Neural crest cell (in vitro differentiated cells): ENCODE measurements at regions not wholly inside any gene's neighbourhood (a gene's known extent, or its start where the extent isn't known, plus 50 kb on each side); places are given as distances from the start of the nearest gene placed in this dataset.

Experiments
- DNase-seq: peaks from one replicate; pipeline ENCODE4 v3.0.0; 2021; ENCODE audit warnings: low read depth, mixed read lengths, low spot score
- H3K27ac Mint-ChIP-seq: one replicate; pipeline ENCODE4 v1.8.0; 2021; ENCODE audit warnings: mild to moderate bottlenecking, mixed read lengths; ENCODE audit not compliant: unreplicated experiment
- H3K27me3 Mint-ChIP-seq: 2 replicates; pipeline ENCODE4 v1.8.0; 2021; ENCODE audit warnings: low read depth, mild to moderate bottlenecking, mixed read lengths
- H3K36me3 Mint-ChIP-seq: 2 replicates; pipeline ENCODE4 v1.8.0; 2021; ENCODE audit warnings: low read depth, mild to moderate bottlenecking, mixed read lengths
- H3K4me1 Mint-ChIP-seq: 2 replicates; pipeline ENCODE4 v1.8.0; 2021; ENCODE audit warnings: mixed read lengths
- H3K4me3 Mint-ChIP-seq: one replicate; pipeline ENCODE4 v1.8.0; 2021; ENCODE audit warnings: mild to moderate bottlenecking, mixed read lengths
- H3K9me3 Mint-ChIP-seq: 2 replicates; pipeline ENCODE4 v1.8.0; 2021; ENCODE audit warnings: mixed read lengths
- TF ChIP-seq, protein P1 (sequence below): fragments of 200-600 bp; sonication (generic); conservative IDR thresholded peaks from 2 replicates; pipeline ENCODE4 v1.5.0; 2021; ENCODE audit warnings: antibody characterized with exemption, mild to moderate bottlenecking

DNA sequence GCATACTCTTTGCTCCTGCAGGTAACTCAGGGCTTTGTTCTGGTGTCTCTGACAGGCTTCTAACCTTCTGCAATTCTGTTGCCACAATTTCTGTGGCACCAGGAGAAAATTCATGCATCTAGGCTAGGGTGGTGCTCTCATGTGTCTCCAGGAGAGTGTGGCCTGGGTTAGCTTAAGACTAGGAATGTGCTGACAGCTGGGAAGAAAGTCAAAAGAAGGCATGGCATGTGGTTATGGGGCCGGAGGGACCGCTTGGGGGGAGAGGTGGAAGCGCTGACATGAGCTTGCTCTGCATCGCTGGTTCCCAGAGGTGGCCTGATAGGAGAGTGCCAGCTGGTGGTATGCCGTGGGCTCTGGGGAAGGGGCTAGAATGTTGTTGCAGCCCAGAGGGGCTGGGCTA lies 173.3 kb upstream of the TNP1 start:
- H3K4me3 Mint-ChIP-seq, result no peak overlapping the region
- no peaks in the 10 kb centered on the region for H3K36me3 Mint-ChIP-seq
- peaks cover 12% of the 10 kb centered on the region for H3K4me1 Mint-ChIP-seq
- peaks cover 2% of the 10 kb centered on the region for H3K9me3 Mint-ChIP-seq
- TF ChIP-seq, protein P1, sequence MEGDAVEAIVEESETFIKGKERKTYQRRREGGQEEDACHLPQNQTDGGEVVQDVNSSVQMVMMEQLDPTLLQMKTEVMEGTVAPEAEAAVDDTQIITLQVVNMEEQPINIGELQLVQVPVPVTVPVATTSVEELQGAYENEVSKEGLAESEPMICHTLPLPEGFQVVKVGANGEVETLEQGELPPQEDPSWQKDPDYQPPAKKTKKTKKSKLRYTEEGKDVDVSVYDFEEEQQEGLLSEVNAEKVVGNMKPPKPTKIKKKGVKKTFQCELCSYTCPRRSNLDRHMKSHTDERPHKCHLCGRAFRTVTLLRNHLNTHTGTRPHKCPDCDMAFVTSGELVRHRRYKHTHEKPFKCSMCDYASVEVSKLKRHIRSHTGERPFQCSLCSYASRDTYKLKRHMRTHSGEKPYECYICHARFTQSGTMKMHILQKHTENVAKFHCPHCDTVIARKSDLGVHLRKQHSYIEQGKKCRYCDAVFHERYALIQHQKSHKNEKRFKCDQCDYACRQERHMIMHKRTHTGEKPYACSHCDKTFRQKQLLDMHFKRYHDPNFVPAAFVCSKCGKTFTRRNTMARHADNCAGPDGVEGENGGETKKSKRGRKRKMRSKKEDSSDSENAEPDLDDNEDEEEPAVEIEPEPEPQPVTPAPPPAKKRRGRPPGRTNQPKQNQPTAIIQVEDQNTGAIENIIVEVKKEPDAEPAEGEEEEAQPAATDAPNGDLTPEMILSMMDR, result no peak
- H3K27me3 Mint-ChIP-seq, result no peaks in the 10 kb centered on the region
- H3K27ac Mint-ChIP-seq, result no peak overlapping the region
- DNase-seq, result no peak

DNA sequence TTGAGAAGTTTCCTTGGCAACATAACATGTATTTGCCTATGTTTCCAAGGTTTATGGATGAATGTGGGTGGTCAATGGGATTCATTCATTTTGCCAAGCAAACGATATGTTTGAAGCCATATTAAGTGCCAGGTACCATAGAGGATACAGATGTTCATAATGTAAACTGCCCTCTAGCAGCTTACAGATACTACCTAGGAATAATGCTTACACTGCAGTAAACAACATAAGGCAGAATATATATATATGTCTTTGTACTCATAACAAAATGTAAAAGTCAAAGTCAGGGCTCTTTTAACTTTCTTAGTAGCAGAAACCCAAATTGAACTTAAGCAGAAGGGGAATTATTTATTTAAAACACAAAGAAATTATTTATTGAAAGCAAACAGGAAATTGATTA lies 171.6 kb upstream of the TNP1 start:
- no peak overlapping the region for H3K27ac Mint-ChIP-seq
- no peaks in the 10 kb centered on the region for H3K27me3 Mint-ChIP-seq
- peaks cover 2% of the 10 kb centered on the region for H3K9me3 Mint-ChIP-seq

GRCh38 chr2:217030081-217030480 lies 170.2 kb upstream of the TNP1 start:
- no peaks in the 10 kb centered on the region for H3K36me3 Mint-ChIP-seq
- H3K27ac Mint-ChIP-seq, result no peak overlapping the region
- no peaks in the 10 kb centered on the region for H3K4me1 Mint-ChIP-seq
- TF ChIP-seq, protein P1, result no peak
- DNase-seq, result no peak
- H3K9me3 Mint-ChIP-seq, result peaks cover 2% of the 10 kb centered on the region
- no peak overlapping the region for H3K4me3 Mint-ChIP-seq
- no peaks in the 10 kb centered on the region for H3K27me3 Mint-ChIP-seq

More for the DNA sequence above, 171.6 kb upstream of the TNP1 start:
- no peak overlapping the region for H3K4me3 Mint-ChIP-seq
- peaks cover 5% of the 10 kb centered on the region for H3K4me1 Mint-ChIP-seq
- no peaks in the 10 kb centered on the region for H3K36me3 Mint-ChIP-seq
- no peak for DNase-seq
- TF ChIP-seq, protein P1, result no peak

GRCh38 chr2:217028128-217028527 lies 168.3 kb upstream of the TNP1 start:
- H3K36me3 Mint-ChIP-seq, result peaks cover 3% of the 10 kb centered on the region
- H3K27me3 Mint-ChIP-seq, result no peaks in the 10 kb centered on the region
- H3K9me3 Mint-ChIP-seq, result peaks cover 4% of the 10 kb centered on the region
- DNase-seq, result no peak
- no peaks in the 10 kb centered on the region for H3K4me1 Mint-ChIP-seq
- no peak overlapping the region for H3K4me3 Mint-ChIP-seq
- TF ChIP-seq, protein P1, result no peak
- H3K27ac Mint-ChIP-seq, result no peak overlapping the region

DNA sequence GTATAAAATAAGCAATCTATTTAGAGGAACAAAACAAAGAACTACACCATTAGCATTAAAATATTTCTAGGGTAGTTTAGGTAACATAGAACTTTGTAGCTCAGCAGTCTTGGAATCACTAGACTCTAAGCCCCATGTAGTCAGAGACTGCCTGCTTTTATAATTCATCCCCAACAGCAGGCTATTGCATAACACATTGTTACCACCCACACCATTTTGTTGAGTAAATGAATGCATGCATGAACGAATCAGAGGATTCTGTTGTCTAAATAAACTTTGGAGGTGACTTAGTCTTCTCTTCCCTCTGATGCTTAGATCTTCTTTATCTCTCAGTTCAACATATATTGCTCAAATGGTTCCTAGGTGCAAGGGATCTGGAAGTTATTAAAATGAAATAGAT lies 167.6 kb upstream of the TNP1 start:
- DNase-seq, result no peak
- TF ChIP-seq, protein P1, result no peak
- no peaks in the 10 kb centered on the region for H3K27me3 Mint-ChIP-seq
- H3K36me3 Mint-ChIP-seq, result peaks cover 3% of the 10 kb centered on the region
- no peak overlapping the region for H3K27ac Mint-ChIP-seq
- peaks cover 3% of the 10 kb centered on the region for H3K9me3 Mint-ChIP-seq
- no peaks in the 10 kb centered on the region for H3K4me1 Mint-ChIP-seq
- no peak overlapping the region for H3K4me3 Mint-ChIP-seq

DNA sequence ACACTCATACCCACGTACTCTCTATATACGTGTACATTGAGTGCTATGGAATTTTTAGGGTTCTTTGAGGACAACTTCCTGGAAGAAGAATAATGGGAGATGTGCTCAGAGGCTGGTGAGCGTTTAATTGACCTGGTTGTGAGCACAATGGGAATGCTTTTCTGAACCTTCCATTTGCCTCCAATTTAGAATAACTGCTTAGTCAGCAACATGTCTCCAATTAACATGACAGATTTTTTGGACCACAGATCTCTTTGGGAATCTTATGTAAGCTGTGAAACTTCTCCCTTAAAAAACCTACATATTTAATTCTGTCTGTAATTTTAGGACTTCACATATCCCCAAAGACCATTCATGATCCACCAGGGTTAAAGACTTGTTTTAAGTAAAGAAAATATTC lies 166.7 kb upstream of the TNP1 start:
- H3K27me3 Mint-ChIP-seq, result no peaks in the 10 kb centered on the region
- peaks cover 3% of the 10 kb centered on the region for H3K9me3 Mint-ChIP-seq
- TF ChIP-seq, protein P1, result no peak
- H3K27ac Mint-ChIP-seq, result no peak overlapping the region
- no peak for DNase-seq
- H3K4me1 Mint-ChIP-seq, result no peaks in the 10 kb centered on the region
- no peak overlapping the region for H3K4me3 Mint-ChIP-seq
- H3K36me3 Mint-ChIP-seq, result peaks cover 3% of the 10 kb centered on the region
